Right renal cortex interstitium (tissue), 3 donors: ENCODE measurements at regions not wholly inside any gene's neighbourhood (a gene's known extent, or its start where the extent isn't known, plus 50 kb on each side); places are given as distances from the start of the nearest gene placed in this dataset.
"Not testable (repeated sequence)": the region's sequence is repeated elsewhere in the genome, so short reads cannot be mapped to it uniquely, and the experiment has no call there.

Experiments used
- DNase-seq, 3 donors: peaks; one replicate each; pipeline ENCODE4 v3.0.0-alpha.2; 2013; ENCODE audit warnings: low read depth in 3 of 3, low spot score in 2 of 3

DNA sequence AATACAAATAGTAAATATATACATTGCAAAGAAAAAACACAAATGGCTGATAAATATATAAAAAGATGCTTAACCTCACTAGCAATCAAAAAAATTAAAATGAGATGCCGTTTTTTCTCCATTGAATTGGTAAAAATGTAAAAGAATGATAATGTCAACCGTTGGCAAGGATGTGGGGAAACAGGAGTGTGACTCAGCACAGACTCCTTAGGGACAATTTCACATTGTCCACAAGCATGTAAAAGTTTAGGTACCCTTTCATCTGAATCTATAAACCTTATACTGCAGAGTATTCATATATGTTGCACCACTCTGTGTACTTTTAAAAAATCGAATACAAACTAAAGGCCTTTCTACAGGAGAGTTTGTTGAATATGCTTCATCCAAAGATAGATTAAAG is 143.1 kb upstream of the RREB1 start:
- DNase-seq, result no peak

DNA sequence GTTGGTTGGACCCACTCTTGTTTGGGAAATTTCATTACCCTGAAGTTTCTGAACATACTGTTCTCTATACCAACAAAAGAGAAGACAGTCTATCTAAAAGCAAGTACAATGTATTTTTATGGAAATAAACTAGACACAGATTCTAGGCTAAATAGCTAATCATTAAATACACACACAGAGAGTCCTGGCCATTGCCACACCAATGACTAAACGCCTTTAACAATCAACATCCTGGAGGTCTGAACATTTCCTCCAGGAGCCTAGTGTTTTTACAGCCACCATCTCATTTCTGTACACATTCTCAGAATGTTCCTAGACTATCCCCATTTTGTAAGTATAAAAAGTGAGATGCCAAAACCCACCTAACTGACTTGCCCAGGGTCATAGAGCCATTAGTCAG is 141.6 kb upstream of the RREB1 start:
- DNase-seq, result no peak

DNA sequence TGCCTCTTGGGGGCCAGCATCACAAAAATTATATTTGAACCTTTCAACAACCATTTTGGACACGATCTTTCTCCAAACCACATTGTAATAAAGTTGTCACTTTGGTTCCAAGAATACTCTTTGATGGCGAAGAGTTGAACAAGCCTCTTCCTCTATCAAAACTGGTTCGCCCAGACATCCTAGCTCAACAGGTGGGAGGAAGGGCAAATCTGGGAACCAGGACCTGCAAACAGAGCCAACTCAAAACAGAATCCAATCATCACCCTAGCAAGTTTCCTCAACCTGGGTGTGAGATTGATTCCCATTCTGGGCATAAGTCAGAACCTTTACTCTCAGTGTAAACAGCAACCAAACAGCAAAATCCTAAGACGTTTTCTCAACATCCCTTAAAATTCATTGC is 141.2 kb upstream of the RREB1 start:
- no peak for DNase-seq

DNA sequence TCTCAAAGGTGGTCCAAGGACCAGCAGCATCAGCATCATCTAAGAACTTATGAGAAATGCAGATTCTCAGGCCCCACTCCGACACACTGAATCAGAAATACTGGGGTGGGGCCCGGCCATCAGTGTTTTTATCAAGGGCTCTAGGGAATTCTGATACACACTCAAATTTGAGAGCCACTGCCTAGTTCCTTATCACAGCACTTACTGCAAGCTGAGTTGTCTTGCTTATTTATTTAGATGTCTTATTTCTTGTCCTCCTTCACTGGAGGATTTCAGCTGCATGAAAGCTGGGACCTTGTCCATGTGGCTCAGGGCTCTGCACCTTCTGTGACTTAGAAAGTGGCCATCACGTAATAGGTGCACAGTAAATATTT is 139.4 kb upstream of the RREB1 start:
- DNase-seq, result no peak

DNA sequence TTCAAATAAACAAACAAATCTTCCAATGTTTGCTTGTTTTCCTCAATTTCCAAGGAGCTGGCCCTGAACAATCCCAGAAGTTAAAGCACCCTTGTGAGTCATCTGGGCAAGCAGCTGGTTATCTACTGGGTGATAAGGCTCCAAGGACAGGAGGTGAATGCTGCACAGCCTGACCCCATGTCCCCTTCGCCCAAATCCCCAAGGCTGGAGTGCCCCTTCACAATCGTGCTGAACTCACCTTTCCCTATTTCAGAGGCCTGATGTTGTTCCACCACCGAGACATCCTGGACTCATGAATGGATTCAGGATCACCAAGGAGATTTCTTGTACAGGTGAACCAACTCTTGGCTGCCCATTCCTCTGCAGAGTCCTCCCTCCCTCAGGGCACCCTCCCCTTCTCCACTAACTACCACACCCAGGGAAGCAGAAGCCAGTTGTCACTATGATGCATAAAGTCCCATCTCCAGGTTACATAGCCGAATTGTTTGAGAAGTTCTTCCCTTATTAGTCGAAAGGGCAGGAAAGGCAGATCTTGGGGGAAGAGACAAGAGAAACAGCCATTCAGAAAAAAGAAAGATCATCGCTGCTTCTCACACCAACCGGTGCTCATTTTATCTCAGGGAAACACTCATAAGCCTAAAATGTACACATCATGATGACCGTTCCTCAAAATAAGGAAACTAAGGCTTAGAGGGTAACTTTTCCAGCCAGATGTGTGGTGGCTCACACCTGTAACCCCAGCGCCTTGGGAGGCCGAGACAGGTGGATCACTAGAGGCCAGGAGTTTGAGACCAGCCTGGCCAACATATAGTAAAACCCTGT is 138.8 kb upstream of the RREB1 start:
- DNase-seq, result no peak

DNA sequence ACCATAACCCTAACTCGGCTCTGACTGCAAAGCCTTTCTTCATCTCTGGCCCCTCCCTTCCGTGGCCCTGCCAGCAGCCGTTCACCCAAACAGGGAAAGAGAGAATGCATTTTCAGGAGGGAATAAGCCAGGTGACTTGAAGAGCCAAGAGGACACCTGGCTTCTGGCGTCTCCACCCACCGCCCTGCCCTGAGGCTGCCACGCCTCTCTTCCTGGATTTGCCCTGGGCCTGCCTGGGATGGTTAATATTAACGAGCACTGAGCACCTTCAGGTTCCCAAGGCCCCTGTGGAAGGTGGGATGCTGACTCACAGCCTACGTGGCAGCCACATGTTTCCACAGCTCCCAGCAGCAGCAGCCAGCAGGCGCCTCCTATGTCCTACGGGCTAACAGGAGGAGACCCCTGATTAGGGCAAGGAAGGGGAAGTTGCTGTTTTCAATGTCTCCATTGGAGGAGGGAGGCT is 138.0 kb upstream of the RREB1 start:
- DNase-seq, result peak in 1 of 3 donors; percentile 23

DNA sequence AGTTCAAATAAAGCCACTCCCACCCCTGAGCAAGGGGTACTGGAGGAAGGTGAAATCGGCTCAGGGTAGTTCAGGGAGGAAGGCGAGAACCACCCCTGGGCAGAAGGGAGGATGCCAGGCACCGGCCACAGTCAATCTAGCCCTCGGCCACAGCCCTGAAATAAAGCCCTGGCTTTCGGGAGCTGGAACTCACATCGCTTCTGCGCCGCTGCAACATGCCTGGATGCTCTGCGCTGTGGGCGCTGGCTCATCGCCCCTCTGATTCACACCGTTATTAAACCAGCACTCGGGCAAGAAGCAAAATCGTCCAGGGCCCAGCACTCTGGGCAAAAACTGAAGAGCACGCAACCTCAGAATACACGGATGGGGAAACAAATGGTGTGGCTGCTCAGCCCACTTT is 136.9 kb upstream of the RREB1 start:
- DNase-seq, result no peak

DNA sequence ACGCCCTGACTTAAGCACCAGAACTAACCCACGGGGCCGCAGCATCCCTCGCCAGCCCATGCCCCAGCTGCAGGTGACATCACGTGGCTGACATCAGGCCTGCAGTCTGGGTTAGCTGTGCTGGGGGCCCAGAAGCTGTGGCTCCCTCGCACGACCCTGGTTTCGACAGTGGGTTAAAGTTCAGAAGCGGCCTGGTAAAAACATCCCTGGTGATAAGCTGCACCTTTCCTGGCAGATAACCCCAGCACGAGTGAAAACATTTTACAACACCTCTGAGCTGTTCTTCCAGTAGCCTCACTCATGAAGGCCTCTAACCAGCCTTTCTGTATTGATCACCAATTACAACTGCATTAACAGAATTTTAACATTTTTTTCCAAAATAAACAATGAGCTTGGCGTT is 136.4 kb upstream of the RREB1 start:
- no peak for DNase-seq

DNA sequence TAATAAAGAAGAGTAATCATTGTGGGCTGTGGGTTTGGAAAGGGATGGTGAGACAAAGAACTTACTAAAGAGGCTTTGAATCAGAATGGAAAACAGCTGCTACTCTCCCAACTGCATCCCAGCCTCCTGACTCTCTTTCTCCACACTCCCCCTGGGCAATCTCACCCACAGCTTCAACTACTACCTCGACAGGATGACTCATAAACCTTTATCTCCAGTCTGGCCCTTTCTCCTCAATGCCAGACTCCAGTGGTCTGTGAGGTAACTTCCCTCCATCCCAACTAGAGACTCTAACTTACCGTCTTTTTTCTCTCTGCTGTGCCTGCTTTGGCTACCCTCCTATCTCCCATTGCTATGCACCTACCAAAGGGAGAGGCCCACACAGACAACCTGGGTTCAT is 135.3 kb upstream of the RREB1 start:
- DNase-seq, result no peak

DNA sequence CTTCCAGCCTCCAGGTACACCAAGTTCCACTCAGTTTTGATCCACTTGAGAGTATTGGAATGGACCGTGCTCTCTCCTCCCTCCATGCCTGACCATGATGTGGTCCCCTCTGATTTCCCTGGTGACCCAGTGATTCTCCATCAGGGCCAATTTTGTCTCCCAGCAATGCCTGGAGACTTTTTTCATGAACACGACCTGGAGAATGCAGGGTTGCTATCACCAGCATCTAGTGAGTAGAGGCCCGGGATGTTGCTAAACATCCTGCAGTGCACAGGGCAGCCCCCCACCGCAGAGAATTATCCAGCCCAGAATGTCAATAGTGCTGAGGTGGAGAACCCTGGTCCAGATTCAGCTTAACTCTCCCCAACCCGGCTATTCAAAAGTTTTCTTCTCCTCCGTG is 134.0 kb upstream of the RREB1 start:
- DNase-seq, result no peak

DNA sequence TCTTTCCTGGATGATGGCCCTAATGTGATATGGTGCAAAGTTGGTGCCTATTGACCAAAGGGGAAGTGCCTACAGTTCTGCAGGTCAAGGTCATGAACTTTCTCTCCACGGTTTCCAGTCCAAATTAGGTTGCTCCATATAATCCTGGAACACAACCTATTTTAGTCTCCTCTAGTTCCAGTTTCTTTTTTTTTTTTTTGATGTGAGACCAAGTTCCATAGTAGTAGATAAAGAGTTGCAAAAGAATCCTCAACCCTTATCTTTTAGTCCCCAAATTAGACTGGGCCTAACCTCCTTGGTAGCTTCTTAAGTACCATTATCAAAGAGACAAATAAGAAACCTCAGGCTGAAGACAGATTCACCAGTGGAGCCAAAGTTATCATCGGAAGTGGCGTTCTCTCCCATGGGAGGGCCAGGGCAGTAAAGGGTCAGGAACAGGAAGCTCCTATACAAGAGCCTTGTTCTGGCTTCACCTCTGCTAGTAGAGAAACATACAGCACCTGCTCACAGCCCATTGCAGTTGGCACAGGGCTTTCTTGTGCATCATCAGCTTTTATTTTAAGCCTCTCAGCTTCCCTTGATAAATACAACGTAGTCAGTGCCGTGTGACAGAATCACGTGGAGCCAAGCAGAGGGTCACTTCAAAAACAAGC is 132.2 kb upstream of the RREB1 start:
- DNase-seq, result no peak

DNA sequence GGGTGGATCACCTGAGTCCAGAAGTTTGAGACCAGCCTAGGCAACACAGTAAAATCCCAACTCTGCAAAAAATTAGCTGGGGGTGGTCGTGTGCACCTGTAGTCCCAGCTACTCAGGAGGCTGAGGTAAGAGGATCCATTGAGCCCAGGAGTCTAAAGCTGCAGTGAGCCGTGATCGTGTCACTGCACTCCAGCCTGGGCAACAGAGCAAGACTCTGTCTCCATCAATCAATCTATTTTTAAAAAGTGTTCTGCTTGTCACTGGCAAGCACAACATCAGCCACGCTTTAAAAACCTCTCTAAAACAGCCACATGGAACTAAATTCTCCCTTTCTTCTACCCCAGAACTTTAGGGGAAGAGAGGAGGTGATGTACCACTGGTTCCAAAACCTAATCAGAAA is 131.6 kb upstream of the RREB1 start:
- no peak for DNase-seq

DNA sequence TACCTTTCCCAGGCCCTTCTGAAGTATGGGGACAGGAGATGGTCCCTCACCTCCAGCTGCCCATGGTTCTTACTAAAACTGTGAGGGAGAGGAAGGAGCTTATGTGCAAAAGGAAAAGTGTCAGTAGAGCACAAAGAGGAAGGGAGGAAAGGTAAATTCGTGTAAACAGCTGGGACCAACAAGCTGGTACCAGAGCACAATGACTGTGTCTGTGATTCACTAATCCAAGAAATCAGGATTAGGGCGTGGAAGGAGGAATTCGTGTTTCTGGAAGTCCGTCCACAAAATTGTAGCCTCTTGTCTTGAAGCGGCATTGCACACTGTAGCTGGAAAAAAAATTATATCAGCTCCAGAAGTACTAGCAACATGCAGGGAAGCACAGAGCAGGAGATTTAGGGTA is 129.0 kb upstream of the RREB1 start:
- DNase-seq, result no peak

DNA sequence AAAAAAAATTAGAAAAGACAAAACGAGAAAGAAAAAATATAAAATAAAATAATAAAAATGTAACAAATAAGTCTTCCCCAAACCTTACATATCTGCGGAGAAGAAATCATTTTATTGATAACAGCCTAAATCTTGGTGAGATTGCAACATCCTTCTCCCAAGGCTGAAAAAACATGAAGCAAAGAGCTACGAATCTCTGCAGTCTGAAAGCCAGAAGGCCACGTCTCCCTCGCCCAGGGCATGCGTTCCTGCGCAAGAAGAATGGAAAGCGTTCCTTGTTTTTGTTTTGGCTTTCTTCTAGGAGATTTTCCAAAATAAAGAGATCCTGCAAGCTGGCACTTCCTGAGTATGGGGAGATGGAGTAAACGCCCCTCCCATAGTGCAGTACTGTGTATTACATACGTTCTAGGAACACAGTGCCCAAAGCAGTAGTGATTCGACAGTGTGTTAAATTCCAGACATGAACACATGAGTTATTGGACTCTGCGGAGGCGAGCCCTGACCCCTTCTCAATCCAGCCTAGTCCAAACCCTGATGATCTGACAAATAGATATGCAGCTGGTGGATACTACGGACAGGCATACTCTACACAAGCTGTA is 126.7 kb upstream of the RREB1 start:
- no peak for DNase-seq

DNA sequence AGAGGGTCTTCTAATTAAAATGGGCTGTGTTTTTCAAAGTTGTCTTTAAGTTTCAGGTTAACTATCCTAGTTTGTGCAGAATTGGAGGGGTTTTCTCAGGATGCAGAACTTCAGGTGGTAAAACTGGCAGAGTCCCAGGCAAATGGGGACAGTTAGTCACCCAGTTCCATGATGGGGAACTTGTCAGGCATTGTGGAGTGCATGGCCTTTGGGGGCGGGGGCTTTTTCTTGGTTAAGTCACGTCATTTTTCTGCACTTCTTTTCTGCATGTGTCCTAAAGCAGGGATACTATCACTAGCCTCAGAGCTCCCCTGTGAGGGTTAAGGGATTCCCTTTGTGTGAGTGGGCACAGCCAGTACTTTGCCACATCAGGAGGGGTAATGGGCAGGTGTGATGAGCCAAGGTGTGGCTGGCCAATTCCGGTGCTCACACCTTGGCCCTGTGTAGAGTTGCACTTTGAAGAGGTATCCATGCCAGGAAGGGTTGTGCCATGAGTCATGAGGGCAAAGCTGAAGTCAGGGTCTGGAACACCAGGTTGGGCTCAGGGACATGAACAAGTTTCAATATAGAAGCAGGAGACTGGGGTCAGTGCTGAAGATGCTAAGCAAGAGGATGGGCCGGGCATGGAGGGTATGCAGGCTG is 126.0 kb upstream of the RREB1 start:
- DNase-seq, result no peak

DNA sequence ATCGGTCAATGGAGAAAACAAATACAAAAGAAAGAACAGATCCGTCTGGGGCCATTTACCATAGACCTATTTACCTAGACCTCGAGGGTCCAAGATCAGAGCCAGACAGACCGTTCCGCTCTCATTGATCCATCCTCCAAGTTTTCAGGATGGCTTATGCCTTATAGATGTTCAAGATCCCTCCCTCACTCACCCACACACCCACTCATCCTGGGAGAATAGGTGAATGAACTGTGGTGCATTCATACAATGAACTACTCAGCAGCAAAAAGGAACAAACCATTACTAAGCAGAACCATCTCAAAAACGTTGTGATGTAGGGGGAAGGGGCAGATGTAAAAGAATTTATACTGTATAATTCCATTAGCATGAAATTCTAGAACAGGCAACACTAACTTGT is 125.1 kb upstream of the RREB1 start:
- DNase-seq, result no peak

DNA sequence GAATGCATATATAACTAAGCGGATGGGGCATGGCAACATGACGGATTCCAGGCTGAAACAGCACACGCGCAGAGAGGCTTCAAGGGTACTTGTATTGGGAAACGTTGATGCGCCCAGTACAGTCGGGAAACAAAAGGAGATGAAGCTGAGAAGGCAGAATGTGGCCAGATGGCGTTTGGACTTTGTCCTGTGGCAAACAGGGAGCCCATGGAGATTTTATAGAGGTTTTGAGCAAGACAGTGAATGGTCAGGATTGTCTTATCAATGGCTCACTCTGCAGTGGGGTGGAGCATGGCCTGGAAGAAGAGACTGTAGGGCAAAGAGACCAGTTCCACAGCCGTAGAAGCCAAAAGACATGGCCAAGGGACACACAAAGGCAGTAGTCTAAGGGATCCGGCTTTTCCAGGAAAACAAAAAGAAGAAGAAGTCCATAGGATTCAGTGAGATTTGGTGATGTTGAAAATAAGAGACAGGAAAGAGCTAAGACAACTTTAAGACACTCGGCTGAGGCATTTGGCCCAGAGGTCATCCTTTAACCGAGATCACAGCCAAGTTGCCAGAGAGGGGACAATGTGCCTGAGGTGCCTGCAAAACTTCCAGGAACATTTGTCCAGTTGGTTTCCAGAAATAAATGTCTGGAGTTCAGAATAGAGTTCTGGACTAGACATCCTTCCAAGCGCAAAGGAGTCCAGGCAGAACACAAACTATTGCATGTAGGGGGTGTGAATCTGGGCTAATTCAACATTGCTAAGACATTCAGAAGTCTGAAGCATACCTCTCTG is 123.0 kb upstream of the RREB1 start:
- no peak for DNase-seq

DNA sequence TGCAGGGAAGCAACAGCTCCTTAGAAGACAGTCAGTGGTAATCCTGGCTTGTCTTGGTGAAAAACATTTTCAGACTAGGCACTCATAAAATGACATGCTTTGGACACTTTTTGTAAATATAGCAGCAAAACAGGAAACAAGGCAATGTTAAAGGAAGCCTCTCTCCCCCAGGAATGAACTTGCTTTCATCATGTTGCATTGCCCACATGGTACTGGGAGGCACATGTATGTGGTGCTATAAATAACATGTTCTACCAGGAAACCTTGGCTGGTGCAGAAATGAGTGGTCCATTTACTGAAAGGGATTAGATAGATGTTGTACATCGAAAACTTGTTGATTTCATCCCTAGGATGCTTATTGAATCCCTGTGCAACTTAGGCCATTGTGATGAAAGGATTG is 121.4 kb upstream of the RREB1 start:
- no peak for DNase-seq

DNA sequence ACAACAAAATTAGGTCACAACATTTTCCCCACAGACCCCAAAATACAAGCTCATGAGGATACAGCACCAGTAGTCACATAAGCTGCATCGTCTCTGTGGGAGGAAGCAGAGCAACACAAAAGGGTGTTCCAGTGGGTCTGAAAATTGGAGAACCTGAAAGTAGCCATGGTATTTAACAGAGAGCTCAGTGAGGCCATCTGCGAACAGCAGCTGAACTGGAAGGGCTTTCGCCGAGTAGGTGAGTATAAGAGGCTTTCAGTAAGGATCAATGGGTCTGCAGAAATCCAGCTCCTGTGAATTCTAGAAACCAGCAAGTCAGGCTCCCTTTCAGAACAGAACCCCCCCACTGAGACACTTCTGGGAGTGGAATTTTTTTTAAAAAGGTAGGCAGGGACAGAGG is 120.0 kb upstream of the RREB1 start:
- DNase-seq, result no peak

DNA sequence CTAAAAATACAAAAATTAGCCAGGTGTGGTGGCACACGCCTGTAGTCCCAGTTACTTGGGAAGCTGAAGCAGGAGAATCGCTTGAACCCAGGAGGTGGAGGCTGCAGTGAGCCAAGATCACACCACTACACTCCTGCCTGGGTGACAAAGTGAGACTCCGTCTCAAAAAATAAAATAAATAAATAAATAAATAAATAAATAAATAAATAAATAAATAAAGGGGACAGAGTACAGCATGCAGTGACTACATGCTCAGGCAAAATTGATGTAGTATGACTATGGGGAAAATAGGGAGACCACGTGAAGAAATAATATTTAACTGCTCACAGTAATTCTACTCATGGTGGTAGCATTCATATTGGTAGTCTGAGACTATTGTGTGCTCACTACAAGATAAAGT is 117.7 kb upstream of the RREB1 start:
- DNase-seq, result not testable (repeated sequence)
